ENCODE measurements at regions not wholly inside any gene's neighbourhood (a gene's known extent, or its start where the extent isn't known, plus 50 kb on each side); places are given as distances from the start of the nearest gene placed in this dataset.
"Not testable (repeated sequence)": the region's sequence is repeated elsewhere in the genome, so short reads cannot be mapped to it uniquely, and the experiment has no call there.

GRCh38 chr4:28116526-28117083, 1256.0 kb downstream of the STIM2 start:
- not testable (repeated sequence) for H3K36me3 Mint-ChIP-seq (ENCODE audit: unreplicated experiment); DNase-seq (ENCODE audit: extremely low spot score, unreplicated experiment); H3K27me3 Mint-ChIP-seq (ENCODE audit: unreplicated experiment); H3K4me1 Mint-ChIP-seq (ENCODE audit: unreplicated experiment); H3K4me3 Mint-ChIP-seq (ENCODE audit: unreplicated experiment); H3K9me3 Mint-ChIP-seq (ENCODE audit: unreplicated experiment); H3K27ac Mint-ChIP-seq (ENCODE audit: unreplicated experiment)

DNA sequence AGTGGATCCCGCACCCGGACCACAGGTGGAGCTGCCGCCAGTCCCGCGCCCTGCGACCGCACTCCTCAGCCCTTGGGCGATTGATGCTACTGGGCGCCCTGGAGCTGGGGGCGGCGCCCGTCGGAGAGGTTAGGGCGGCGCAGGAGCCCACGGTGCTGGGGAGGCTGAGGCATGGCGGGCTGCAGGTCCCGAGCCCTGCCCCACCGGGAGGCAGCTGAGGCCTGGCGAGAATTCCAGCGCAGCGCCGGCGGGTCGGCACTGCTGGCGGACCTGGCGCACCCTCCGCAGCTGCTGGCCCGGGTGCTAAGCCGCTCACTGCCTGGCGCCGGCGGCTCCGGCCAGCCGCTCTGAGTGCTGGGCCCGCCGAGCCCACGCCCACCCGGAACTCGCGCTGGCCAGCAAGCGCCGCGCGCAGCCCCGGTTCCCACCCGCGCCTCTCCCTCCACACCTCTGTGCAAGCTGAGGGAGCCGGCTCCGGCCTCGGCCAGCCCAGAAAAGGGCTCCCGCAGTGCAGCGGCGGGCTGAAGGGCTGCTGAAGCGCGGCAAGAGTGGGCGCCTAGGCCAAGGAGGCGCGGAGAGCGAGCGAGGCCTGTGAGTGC, 1256.5 kb downstream of the STIM2 start:
- no peak overlapping the region for H3K27ac Mint-ChIP-seq (ENCODE audit: unreplicated experiment)
- no peaks in the 10 kb centered on the region for H3K4me1 Mint-ChIP-seq (ENCODE audit: unreplicated experiment)
- no peak overlapping the region for H3K4me3 Mint-ChIP-seq (ENCODE audit: unreplicated experiment)
- peaks cover 2% of the 10 kb centered on the region for H3K27me3 Mint-ChIP-seq (ENCODE audit: unreplicated experiment)
- H3K36me3 Mint-ChIP-seq (ENCODE audit: unreplicated experiment), result no peaks in the 10 kb centered on the region
- H3K9me3 Mint-ChIP-seq (ENCODE audit: unreplicated experiment), result peaks cover 9% of the 10 kb centered on the region
- TF ChIP-seq CTCF (IDR thresholded peaks at IDR 0.05), result no peak
- no peak for DNase-seq (ENCODE audit: extremely low spot score, unreplicated experiment)

DNA sequence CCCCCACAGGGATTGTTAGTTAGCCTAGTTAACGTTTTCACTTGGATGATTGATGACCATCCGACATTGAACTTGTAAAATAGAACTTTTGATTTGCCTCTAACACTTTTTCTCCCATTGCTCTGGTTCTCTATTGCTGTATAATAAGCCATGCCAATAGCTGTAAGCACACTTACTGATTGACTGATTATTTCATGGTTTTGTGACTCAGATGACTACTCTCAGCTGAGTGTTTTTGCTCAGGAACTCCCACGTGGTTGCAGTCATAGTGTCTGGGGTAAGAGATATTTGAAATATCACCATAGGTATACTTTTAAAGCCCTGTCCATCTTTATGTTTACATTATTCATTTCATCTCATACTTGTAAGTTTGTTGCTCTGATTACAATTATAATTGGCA, 1285.5 kb downstream of the STIM2 start:
- H3K36me3 Mint-ChIP-seq (ENCODE audit: unreplicated experiment), result no peaks in the 10 kb centered on the region
- TF ChIP-seq CTCF (IDR thresholded peaks at IDR 0.05), result no peak
- DNase-seq (ENCODE audit: extremely low spot score, unreplicated experiment), result no peak
- H3K4me1 Mint-ChIP-seq (ENCODE audit: unreplicated experiment), result no peaks in the 10 kb centered on the region
- H3K27ac Mint-ChIP-seq (ENCODE audit: unreplicated experiment), result no peak overlapping the region
- peaks cover 6% of the 10 kb centered on the region for H3K27me3 Mint-ChIP-seq (ENCODE audit: unreplicated experiment)
- no peak overlapping the region for H3K4me3 Mint-ChIP-seq (ENCODE audit: unreplicated experiment)
- H3K9me3 Mint-ChIP-seq (ENCODE audit: unreplicated experiment), result no peaks in the 10 kb centered on the region

DNA sequence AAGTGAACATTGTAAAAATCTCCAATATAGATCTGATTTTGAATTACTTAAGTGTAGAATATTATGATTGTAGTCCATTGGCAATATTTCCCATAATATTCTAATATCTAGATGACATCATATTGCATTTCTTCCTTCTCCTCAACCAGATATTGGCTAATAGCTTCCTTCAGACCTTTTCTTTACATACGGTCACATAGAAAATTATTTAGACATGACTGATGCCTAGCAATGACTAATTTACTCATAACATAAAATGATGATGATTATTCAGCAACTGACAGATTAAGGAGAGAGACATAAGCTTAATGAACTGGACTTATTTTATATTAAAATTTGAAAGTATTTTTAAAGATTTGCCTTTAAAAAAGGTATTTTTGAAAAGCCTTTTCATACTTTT, 1287.6 kb downstream of the STIM2 start:
- Mint-ChIP-seq H3K27ac (ENCODE audit: unreplicated experiment) (no peak overlapping the region), H3K27me3 (ENCODE audit: unreplicated experiment) (peaks cover 2% of the 10 kb centered on the region), H3K9me3 (ENCODE audit: unreplicated experiment) (no peaks in the 10 kb centered on the region), H3K4me1 (ENCODE audit: unreplicated experiment) (no peaks in the 10 kb centered on the region), H3K4me3 (ENCODE audit: unreplicated experiment) (no peak overlapping the region), H3K36me3 (ENCODE audit: unreplicated experiment) (no peaks in the 10 kb centered on the region)
- no peak for DNase-seq (ENCODE audit: extremely low spot score, unreplicated experiment)
- TF ChIP-seq CTCF (IDR thresholded peaks at IDR 0.05), result no peak

DNA sequence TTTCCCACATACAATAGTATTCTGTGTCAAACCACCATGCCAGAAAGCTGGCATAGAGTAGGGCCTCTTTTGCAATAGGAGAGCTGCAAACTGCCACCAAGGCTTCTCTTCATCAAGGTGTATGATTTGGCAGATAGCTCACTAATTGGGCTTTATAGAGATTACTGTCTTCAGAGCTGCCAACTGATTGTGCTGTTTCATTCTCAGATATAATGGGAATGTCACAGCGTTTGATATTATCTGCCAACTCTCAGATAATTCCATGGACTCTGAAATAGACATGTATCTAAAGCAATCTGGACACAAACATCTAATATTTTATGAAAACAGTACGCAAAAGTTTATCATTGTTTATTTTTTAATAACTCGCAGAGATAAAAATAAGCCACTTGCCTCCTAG, 1289.1 kb downstream of the STIM2 start:
- Mint-ChIP-seq H3K9me3 (ENCODE audit: unreplicated experiment) (no peaks in the 10 kb centered on the region), H3K4me3 (ENCODE audit: unreplicated experiment) (no peak overlapping the region), H3K4me1 (ENCODE audit: unreplicated experiment) (no peaks in the 10 kb centered on the region), H3K36me3 (ENCODE audit: unreplicated experiment) (no peaks in the 10 kb centered on the region), H3K27ac (ENCODE audit: unreplicated experiment) (no peak overlapping the region), H3K27me3 (ENCODE audit: unreplicated experiment) (peaks cover 5% of the 10 kb centered on the region)
- DNase-seq (ENCODE audit: extremely low spot score, unreplicated experiment), result no peak
- TF ChIP-seq CTCF (IDR thresholded peaks at IDR 0.05), result no peak

Data from osteocyte (in vitro differentiated cells).